ENCODE measurements at regions not wholly inside any gene's neighbourhood (a gene's known extent, or its start where the extent isn't known, plus 50 kb on each side); places are given as distances from the start of the nearest gene placed in this dataset.

- no peak for ATAC-seq
- Histone ChIP-seq H3K27ac (no peak overlapping the region), H3K27me3 (no peaks in the 10 kb centered on the region), H3K4me3 (no peak overlapping the region), H3K9me3 (no peaks in the 10 kb centered on the region), H3K36me3 (no peaks in the 10 kb centered on the region), H3K4me1 (no peaks in the 10 kb centered on the region)
- WGBS, 2 donors (ENCODE audit: low coverage in 1 of 2): 88 to 94% methylated on average over 1 of the region's 1 CpG
- no peak for TF ChIP-seq EP300 (IDR thresholded peaks at IDR 0.05)
- TF ChIP-seq, protein P1, sequence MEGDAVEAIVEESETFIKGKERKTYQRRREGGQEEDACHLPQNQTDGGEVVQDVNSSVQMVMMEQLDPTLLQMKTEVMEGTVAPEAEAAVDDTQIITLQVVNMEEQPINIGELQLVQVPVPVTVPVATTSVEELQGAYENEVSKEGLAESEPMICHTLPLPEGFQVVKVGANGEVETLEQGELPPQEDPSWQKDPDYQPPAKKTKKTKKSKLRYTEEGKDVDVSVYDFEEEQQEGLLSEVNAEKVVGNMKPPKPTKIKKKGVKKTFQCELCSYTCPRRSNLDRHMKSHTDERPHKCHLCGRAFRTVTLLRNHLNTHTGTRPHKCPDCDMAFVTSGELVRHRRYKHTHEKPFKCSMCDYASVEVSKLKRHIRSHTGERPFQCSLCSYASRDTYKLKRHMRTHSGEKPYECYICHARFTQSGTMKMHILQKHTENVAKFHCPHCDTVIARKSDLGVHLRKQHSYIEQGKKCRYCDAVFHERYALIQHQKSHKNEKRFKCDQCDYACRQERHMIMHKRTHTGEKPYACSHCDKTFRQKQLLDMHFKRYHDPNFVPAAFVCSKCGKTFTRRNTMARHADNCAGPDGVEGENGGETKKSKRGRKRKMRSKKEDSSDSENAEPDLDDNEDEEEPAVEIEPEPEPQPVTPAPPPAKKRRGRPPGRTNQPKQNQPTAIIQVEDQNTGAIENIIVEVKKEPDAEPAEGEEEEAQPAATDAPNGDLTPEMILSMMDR (IDR thresholded peaks at IDR 0.05): no peak
- no peak for TF ChIP-seq POLR2AphosphoS5 (IDR thresholded peaks at IDR 0.05)
- no peak for TF ChIP-seq POLR2A (IDR thresholded peaks at IDR 0.05)
Observed at GRCh38 chr1:58310881-58311280, 235.6 kb downstream of the OMA1 start.

DNA sequence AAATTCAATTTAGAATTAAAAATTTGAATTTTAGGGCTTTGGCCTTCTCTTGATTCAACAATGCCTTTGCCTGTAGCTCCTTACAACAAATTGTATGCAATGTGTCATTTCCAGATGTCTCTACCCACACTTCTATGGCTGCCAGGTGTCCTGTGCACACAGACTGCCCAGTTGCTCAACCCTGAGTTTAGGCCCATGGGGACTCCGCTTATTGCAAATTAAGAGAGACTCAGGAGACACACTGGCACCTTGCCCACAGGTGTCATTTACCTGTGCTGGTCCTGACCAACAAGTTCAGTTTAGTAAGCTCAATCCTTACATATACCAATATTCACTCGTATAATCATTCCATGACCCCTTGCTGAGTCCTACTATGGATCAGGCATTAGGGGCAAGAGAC is 236.1 kb downstream of the OMA1 start:
- 100% methylated on average over 1 of the region's 2 CpGs for WGBS, 2 donors (ENCODE audit: low coverage in 1 of 2)
- H3K4me3 ChIP-seq: no peak overlapping the region
- TF ChIP-seq EP300 (IDR thresholded peaks at IDR 0.05) (no peak), POLR2AphosphoS5 (IDR thresholded peaks at IDR 0.05) (no peak), POLR2A (IDR thresholded peaks at IDR 0.05) (no peak)
- TF ChIP-seq, protein P1 (IDR thresholded peaks at IDR 0.05): no peak
- no peak overlapping the region for H3K27ac ChIP-seq
- H3K27me3 ChIP-seq: no peaks in the 10 kb centered on the region
- no peaks in the 10 kb centered on the region for H3K4me1 ChIP-seq
- no peaks in the 10 kb centered on the region for H3K9me3 ChIP-seq
- no peaks in the 10 kb centered on the region for H3K36me3 ChIP-seq
- ATAC-seq: no peak

GRCh38 chr1:58308206-58308605 is 238.3 kb downstream of the OMA1 start:
- WGBS, 2 donors (ENCODE audit: low coverage in 1 of 2): 75 to 100% methylated on average over 1 of the region's 1 CpG
- no peaks in the 10 kb centered on the region for H3K36me3 ChIP-seq
- ATAC-seq: no peak
- H3K27me3 ChIP-seq: no peaks in the 10 kb centered on the region
- TF ChIP-seq, protein P1 (IDR thresholded peaks at IDR 0.05): no peak
- no peak for TF ChIP-seq EP300 (IDR thresholded peaks at IDR 0.05)
- TF ChIP-seq POLR2A (IDR thresholded peaks at IDR 0.05): no peak
- no peak for TF ChIP-seq POLR2AphosphoS5 (IDR thresholded peaks at IDR 0.05)
- no peak overlapping the region for H3K27ac ChIP-seq
- H3K4me1 ChIP-seq: no peaks in the 10 kb centered on the region
- no peak overlapping the region for H3K4me3 ChIP-seq
- H3K9me3 ChIP-seq: no peaks in the 10 kb centered on the region

GRCh38 chr1:58307431-58307830 is 239.1 kb downstream of the OMA1 start:
- no peak overlapping the region for H3K27ac ChIP-seq
- H3K4me3 ChIP-seq: no peak overlapping the region
- no peaks in the 10 kb centered on the region for H3K36me3 ChIP-seq
- WGBS, 2 donors (ENCODE audit: low coverage in 1 of 2): 70 to 75% methylated on average over 1 of the region's 1 CpG
- no peak for TF ChIP-seq POLR2AphosphoS5 (IDR thresholded peaks at IDR 0.05)
- no peak for TF ChIP-seq POLR2A (IDR thresholded peaks at IDR 0.05)
- TF ChIP-seq, protein P1 (IDR thresholded peaks at IDR 0.05): no peak
- no peak for TF ChIP-seq EP300 (IDR thresholded peaks at IDR 0.05)
- no peak for ATAC-seq
- H3K9me3 ChIP-seq: no peaks in the 10 kb centered on the region
- H3K27me3 ChIP-seq: no peaks in the 10 kb centered on the region
- H3K4me1 ChIP-seq: no peaks in the 10 kb centered on the region

- TF ChIP-seq, protein P1 (IDR thresholded peaks at IDR 0.05): no peak
- TF ChIP-seq POLR2AphosphoS5 (IDR thresholded peaks at IDR 0.05) (no peak), POLR2A (IDR thresholded peaks at IDR 0.05) (no peak), EP300 (IDR thresholded peaks at IDR 0.05) (no peak)
- no peaks in the 10 kb centered on the region for H3K9me3 ChIP-seq
- H3K27ac ChIP-seq: no peak overlapping the region
- H3K36me3 ChIP-seq: no peaks in the 10 kb centered on the region
- ATAC-seq: no peak
- H3K27me3 ChIP-seq: no peaks in the 10 kb centered on the region
- H3K4me1 ChIP-seq: no peaks in the 10 kb centered on the region
- no peak overlapping the region for H3K4me3 ChIP-seq
- WGBS, 2 donors (ENCODE audit: low coverage in 1 of 2): 92 to 100% methylated on average over 1 of the region's 1 CpG
Observed at GRCh38 chr1:58305622-58306021, 240.9 kb downstream of the OMA1 start.
